Peyer's patch (tissue), 4 donors: ENCODE measurements at regions not wholly inside any gene's neighbourhood (a gene's known extent, or its start where the extent isn't known, plus 50 kb on each side); places are given as distances from the start of the nearest gene placed in this dataset.

Experiments used
- DNase-seq, 3 donors: peaks; one replicate each; pipeline ENCODE4 v3.0.0-alpha.2; 2017 to 2019
- H3K27ac ChIP-seq, 4 donors: fragments of 200-600 bp; sonication (generic); one replicate each; pipeline ENCODE4 v1.5.1; 2016 to 2019
- H3K27me3 ChIP-seq, 2 donors: fragments of 200-600 bp; sonication (generic); one replicate each; pipeline ENCODE4 v1.5.1; 2019
- H3K36me3 ChIP-seq, 3 donors: fragments of 200-600 bp; sonication (generic); one replicate each; pipeline ENCODE4 v1.5.1; 2016 to 2019
- H3K4me1 ChIP-seq, 4 donors: fragments of 200-600 bp; sonication (generic); one replicate each; pipeline ENCODE4 v1.5.1; 2016 to 2019
- H3K4me3 ChIP-seq, 4 donors: fragments of 200-600 bp; sonication (generic); 1 replicate in 3 of 4; 2 replicates in 1 of 4; pipeline ENCODE4 v1.5.1; 2016 to 2019; ENCODE audit warnings: mild to moderate bottlenecking in 1 of 4
- H3K9me3 ChIP-seq, 4 donors: fragments of 200-600 bp; sonication (generic); one replicate each; pipeline ENCODE4 v1.5.1; 2016 to 2019; ENCODE audit warnings: mild to moderate bottlenecking in 1 of 4
- POLR2A ChIP-seq, 2 donors: fragments of 450-650 bp; IDR thresholded peaks; one replicate each; pipeline ENCODE4 v1.5.1; 2017; ENCODE audit warnings: antibody characterized with exemption in 2 of 2, mild to moderate bottlenecking in 2 of 2, moderate library complexity in 2 of 2
- TF ChIP-seq, protein P1 (sequence below), 6 experiments: fragments of 450-650 bp in 4 of 6; fragments of 200-600 bp in 2 of 6; sonication (generic) in 1 of 6; IDR thresholded peaks; one replicate each; pipeline ENCODE4 v1.5.1; 2017 to 2019; ENCODE audit warnings: antibody characterized with exemption in 6 of 6, mild to moderate bottlenecking in 3 of 6, moderate library complexity in 1 of 6

DNA sequence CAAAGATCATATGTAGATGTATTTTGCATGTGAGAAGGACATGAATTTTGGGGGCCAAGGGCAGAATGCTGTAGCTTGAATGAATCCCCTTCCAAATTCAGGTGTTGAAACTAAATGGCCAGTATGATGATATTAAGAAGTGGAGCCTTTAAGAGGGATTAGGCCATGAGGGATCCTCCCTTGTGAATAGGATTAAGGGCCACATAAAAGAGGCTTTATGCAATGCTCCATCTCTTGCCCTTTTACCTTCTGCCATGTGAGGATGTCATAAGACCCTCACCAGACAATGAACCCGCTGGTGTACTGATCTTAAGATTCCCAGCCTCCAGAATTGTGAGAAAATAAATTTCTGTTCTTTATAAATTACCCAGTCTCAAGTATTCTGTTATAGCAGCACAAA is 206.1 kb downstream of the YTHDC2 start:
- TF ChIP-seq POLR2A (IDR thresholded peaks at IDR 0.05) = no peak
- TF ChIP-seq, protein P1, sequence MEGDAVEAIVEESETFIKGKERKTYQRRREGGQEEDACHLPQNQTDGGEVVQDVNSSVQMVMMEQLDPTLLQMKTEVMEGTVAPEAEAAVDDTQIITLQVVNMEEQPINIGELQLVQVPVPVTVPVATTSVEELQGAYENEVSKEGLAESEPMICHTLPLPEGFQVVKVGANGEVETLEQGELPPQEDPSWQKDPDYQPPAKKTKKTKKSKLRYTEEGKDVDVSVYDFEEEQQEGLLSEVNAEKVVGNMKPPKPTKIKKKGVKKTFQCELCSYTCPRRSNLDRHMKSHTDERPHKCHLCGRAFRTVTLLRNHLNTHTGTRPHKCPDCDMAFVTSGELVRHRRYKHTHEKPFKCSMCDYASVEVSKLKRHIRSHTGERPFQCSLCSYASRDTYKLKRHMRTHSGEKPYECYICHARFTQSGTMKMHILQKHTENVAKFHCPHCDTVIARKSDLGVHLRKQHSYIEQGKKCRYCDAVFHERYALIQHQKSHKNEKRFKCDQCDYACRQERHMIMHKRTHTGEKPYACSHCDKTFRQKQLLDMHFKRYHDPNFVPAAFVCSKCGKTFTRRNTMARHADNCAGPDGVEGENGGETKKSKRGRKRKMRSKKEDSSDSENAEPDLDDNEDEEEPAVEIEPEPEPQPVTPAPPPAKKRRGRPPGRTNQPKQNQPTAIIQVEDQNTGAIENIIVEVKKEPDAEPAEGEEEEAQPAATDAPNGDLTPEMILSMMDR (IDR thresholded peaks at IDR 0.05) = no peak
- no peak for DNase-seq
- Histone ChIP-seq H3K27me3 (no peaks in the 10 kb centered on the region), H3K27ac (no peak overlapping the region), H3K36me3 (no peaks in the 10 kb centered on the region), H3K4me1 (no peaks in the 10 kb centered on the region), H3K9me3 (peaks cover 0 to 4% (median 0%) of the 10 kb centered on the region in 4 donors), H3K4me3 (no peak overlapping the region)

DNA sequence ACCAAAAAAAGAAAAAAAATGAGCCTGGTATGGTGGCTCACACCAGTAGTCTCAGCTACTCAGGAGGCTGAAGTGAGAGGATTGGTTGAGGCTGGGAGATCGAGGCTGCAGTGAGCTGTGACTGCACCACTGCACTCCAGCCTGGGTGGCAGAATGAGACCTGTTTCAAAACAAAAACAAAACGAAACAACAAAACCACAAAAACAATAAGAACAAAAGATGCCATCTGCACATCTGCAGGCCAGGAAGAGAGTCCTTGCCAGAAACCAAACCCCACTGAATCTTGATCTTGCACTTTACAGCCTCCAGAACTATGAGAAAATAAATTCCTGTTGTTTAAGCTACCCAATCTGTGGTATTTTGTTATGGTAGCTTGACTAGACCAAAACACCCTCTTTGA is 207.7 kb downstream of the YTHDC2 start:
- Histone ChIP-seq H3K27ac (no peak overlapping the region), H3K4me1 (no peaks in the 10 kb centered on the region), H3K27me3 (no peaks in the 10 kb centered on the region), H3K36me3 (no peaks in the 10 kb centered on the region), H3K9me3 (no peaks in the 10 kb centered on the region), H3K4me3 (no peak overlapping the region)
- no peak for TF ChIP-seq POLR2A (IDR thresholded peaks at IDR 0.05)
- TF ChIP-seq, protein P1 (IDR thresholded peaks at IDR 0.05) = no peak
- no peak for DNase-seq

DNA sequence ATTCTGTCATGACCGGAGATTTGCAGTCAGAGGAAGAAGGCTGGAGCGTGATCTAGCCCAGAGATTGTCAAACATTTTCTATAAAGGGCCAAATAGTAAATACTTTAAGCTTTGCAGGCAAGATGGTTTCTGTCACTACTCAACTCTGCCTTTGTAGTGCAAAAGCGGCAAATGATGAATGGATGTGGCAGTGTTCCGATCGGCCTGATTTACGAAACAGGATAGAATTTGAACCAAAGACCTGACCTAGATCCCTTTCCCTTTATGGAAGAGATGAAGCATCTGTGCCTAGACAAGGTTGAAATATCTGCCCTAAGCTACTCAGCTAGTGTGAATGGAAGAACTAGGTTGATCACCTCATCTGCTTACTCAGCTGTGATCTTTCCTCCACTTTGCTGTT is 209.5 kb downstream of the YTHDC2 start:
- no peak overlapping the region for H3K27ac ChIP-seq
- DNase-seq = no peak
- H3K9me3 ChIP-seq = no peaks in the 10 kb centered on the region
- no peaks in the 10 kb centered on the region for H3K27me3 ChIP-seq
- H3K4me1 ChIP-seq = no peaks in the 10 kb centered on the region
- no peak overlapping the region for H3K4me3 ChIP-seq
- no peaks in the 10 kb centered on the region for H3K36me3 ChIP-seq
- TF ChIP-seq, protein P1 (IDR thresholded peaks at IDR 0.05) = no peak
- no peak for TF ChIP-seq POLR2A (IDR thresholded peaks at IDR 0.05)

DNA sequence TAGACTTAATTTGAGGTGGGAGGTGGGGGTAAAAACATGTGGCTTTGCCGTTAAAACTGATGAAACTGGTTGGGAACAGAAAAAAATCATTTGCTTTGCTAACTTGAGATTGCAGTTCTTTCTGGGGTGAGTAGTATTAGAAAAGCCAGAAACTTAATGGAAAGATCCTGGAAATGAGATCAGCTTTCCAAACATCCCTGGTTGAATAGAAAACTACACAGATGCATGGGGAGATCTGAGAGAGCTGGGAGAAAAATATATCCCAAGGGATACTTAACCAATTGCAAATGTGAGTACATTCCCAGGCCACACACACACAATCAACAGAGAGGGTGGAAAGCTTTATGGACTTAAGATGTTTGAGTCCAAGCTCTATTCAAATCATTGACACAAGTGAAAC is 222.3 kb downstream of the YTHDC2 start:
- no peak overlapping the region for H3K4me3 ChIP-seq
- no peaks in the 10 kb centered on the region for H3K9me3 ChIP-seq
- no peak for TF ChIP-seq POLR2A (IDR thresholded peaks at IDR 0.05)
- TF ChIP-seq, protein P1 (IDR thresholded peaks at IDR 0.05) = no peak
- no peak for DNase-seq
- no peaks in the 10 kb centered on the region for H3K36me3 ChIP-seq
- no peaks in the 10 kb centered on the region for H3K27me3 ChIP-seq
- H3K27ac ChIP-seq = no peak overlapping the region
- no peaks in the 10 kb centered on the region for H3K4me1 ChIP-seq

DNA sequence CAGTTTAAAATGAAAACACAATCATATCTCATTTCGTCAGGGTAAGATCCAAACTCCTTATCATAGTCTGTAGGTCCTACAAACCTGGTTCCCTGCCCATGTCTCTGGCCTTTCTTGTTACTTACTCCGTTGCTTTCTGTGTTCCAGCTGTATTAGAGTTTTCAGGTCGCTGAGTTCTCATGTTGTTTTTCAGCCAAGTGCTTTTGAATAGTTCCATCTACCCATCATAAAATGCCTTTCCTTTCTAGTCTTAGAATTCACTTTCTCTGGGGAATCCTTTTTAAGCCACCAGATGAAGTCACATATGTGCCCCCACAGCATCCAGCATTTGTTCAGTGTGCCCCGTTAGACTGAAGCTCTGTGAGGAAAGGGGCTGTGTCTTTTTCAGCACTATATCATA is 228.7 kb downstream of the YTHDC2 start:
- TF ChIP-seq, protein P1 (IDR thresholded peaks at IDR 0.05) = no peak
- no peak for TF ChIP-seq POLR2A (IDR thresholded peaks at IDR 0.05)
- no peak for DNase-seq
- Histone ChIP-seq H3K4me1 (no peaks in the 10 kb centered on the region), H3K9me3 (no peaks in the 10 kb centered on the region), H3K27ac (no peak overlapping the region), H3K27me3 (no peaks in the 10 kb centered on the region), H3K36me3 (no peaks in the 10 kb centered on the region), H3K4me3 (no peak overlapping the region)

DNA sequence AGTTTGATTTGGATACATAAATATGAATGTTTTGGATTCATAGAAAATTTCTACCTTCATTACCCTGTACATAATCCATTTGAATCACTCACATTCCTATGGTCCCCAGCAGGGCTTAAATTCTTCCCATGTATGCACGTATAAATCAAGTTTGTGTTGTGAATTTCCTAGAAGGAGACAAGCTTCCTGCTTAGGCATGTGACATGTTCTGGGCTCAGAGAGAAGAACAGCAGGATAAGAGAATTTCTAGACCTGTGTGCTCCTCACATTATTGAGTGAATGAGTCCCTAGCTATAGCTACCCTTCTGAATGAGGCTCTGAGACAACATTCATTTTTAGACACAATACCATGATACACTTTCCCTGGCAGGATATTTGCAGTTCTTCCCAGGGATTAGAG is 229.1 kb downstream of the YTHDC2 start:
- H3K4me1 ChIP-seq = no peaks in the 10 kb centered on the region
- H3K36me3 ChIP-seq = no peaks in the 10 kb centered on the region
- H3K4me3 ChIP-seq = no peak overlapping the region
- no peaks in the 10 kb centered on the region for H3K27me3 ChIP-seq
- H3K9me3 ChIP-seq = no peaks in the 10 kb centered on the region
- TF ChIP-seq POLR2A (IDR thresholded peaks at IDR 0.05) = no peak
- TF ChIP-seq, protein P1 (IDR thresholded peaks at IDR 0.05) = no peak
- DNase-seq = no peak
- H3K27ac ChIP-seq = no peak overlapping the region
